Type B pancreatic cell (in vitro differentiated cells): ENCODE measurements at regions not wholly inside any gene's neighbourhood (a gene's known extent, or its start where the extent isn't known, plus 50 kb on each side); places are given as distances from the start of the nearest gene placed in this dataset.

Experiments used
- DNase-seq: peaks from one replicate; pipeline ENCODE4 v3.0.0; 2021; ENCODE audit warnings: mixed read lengths; ENCODE audit not compliant: unreplicated experiment; ENCODE audit errors: extremely low spot score
- H3K27ac Mint-ChIP-seq: 2 replicates; pipeline ENCODE4 v1.8.0; 2021; ENCODE audit warnings: mild to moderate bottlenecking, mixed read lengths
- H3K27me3 Mint-ChIP-seq: 2 replicates; pipeline ENCODE4 v1.8.0; 2021; ENCODE audit warnings: mixed read lengths
- H3K36me3 Mint-ChIP-seq: 2 replicates; pipeline ENCODE4 v1.8.0; 2021; ENCODE audit warnings: mixed read lengths
- H3K4me1 Mint-ChIP-seq: one replicate; pipeline ENCODE4 v1.8.0; 2021; ENCODE audit warnings: mixed read lengths; ENCODE audit not compliant: unreplicated experiment
- H3K4me3 Mint-ChIP-seq: 2 replicates; pipeline ENCODE4 v1.8.0; 2021; ENCODE audit warnings: mild to moderate bottlenecking, mixed read lengths
- H3K9me3 Mint-ChIP-seq: 2 replicates; pipeline ENCODE4 v1.8.0; 2021; ENCODE audit warnings: mixed read lengths
- CTCF ChIP-seq: fragments of 200-600 bp; sonication (generic); conservative IDR thresholded peaks from 2 replicates; pipeline ENCODE4 v1.5.0; 2021; ENCODE audit warnings: antibody characterized with exemption, mild to moderate bottlenecking

DNA sequence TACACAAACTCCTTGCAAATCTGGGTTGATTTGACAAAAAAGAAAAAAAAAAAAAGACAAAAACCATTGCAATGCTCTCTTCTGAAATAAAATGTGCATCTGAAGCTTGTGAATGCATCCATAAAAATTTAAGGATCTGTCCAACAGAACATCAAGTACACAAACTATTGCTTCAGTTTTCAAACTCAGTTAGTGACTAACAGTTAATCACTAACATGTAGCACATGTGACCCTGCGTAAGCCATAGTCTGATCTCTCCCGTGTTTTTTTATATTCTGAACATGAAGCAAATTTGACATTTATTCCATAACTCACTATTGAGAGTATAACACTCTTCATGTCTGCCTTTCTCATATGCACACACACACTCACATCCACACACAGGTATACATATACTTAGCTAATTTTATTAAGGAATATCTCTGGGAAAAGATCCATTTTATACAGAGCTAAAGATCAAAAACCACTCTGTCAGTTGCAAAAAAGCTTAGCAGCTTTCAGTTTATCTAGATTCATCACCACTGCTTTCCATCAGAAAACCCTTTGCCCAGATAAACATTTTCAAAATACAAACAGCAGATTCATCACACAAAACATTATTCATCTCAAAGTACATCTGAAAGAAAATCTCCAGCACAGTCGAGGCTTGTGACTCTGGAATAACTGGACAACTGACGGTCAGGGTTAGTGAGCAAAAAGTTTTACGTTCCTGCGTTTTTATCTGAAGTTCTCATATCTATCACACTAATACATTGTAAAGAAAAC lies 1000.4 kb upstream of the ACVR2A start:
- Mint-ChIP-seq H3K4me1 (no peaks in the 10 kb centered on the region), H3K4me3 (no peak overlapping the region), H3K27ac (no peak overlapping the region), H3K9me3 (no peaks in the 10 kb centered on the region), H3K36me3 (no peaks in the 10 kb centered on the region), H3K27me3 (no peaks in the 10 kb centered on the region)
- no peak for DNase-seq
- TF ChIP-seq CTCF: no peak

DNA sequence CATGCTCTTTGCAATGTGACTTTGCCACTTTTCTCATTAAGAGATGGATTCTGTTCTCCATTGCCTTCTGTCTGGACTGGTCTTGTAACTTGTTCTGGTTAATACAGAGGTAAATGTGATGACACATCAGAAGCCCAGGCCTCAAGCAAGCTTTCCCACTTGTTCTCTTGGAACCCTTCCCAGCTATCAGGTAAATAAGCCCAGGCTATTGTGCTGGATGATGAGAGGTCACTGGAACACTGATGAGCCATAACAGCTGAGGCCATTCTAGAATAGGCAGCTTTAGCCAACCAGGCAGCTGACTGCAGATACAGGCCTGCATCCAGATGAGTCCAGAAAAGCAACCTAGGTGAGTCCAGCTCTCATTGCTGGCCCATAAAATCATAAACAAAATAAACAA lies 1007.0 kb upstream of the ACVR2A start:
- H3K36me3 Mint-ChIP-seq: no peaks in the 10 kb centered on the region
- DNase-seq: no peak
- no peaks in the 10 kb centered on the region for H3K9me3 Mint-ChIP-seq
- H3K27me3 Mint-ChIP-seq: no peaks in the 10 kb centered on the region
- TF ChIP-seq CTCF: no peak
- H3K27ac Mint-ChIP-seq: no peak overlapping the region
- no peaks in the 10 kb centered on the region for H3K4me1 Mint-ChIP-seq
- no peak overlapping the region for H3K4me3 Mint-ChIP-seq

DNA sequence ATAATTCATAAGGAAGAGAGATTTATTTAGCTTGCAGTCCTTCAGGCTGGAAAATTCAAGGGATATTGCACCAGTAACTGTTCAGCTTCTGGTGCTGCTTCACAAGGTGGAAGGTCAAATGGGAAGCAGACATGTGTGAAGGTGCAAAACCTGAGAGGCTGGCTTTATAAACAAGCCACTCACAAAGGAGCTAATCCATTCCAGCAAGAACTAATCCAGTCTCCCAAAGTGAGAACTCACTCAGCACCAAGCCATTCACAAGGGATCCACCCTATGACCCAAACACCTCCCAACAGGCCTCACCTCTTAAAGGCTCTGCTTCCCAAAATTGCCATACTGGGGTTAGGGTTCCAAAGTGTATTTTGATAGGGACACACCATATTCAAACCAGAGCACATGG lies 1018.4 kb upstream of the ACVR2A start:
- H3K9me3 Mint-ChIP-seq: peaks cover 5% of the 10 kb centered on the region
- no peaks in the 10 kb centered on the region for H3K4me1 Mint-ChIP-seq
- DNase-seq: no peak
- no peak overlapping the region for H3K4me3 Mint-ChIP-seq
- H3K27me3 Mint-ChIP-seq: no peaks in the 10 kb centered on the region
- TF ChIP-seq CTCF: no peak
- H3K27ac Mint-ChIP-seq: no peak overlapping the region
- no peaks in the 10 kb centered on the region for H3K36me3 Mint-ChIP-seq

- no peaks in the 10 kb centered on the region for H3K36me3 Mint-ChIP-seq
- no peaks in the 10 kb centered on the region for H3K27me3 Mint-ChIP-seq
- no peak for DNase-seq
- H3K4me1 Mint-ChIP-seq: no peaks in the 10 kb centered on the region
- H3K27ac Mint-ChIP-seq: no peak overlapping the region
- TF ChIP-seq CTCF: peak; percentile 39
- H3K9me3 Mint-ChIP-seq: peaks cover 5% of the 10 kb centered on the region
- no peak overlapping the region for H3K4me3 Mint-ChIP-seq
These were observed 1023.0 kb upstream of the ACVR2A start for GRCh38 chr2:146821836-146822316.

DNA sequence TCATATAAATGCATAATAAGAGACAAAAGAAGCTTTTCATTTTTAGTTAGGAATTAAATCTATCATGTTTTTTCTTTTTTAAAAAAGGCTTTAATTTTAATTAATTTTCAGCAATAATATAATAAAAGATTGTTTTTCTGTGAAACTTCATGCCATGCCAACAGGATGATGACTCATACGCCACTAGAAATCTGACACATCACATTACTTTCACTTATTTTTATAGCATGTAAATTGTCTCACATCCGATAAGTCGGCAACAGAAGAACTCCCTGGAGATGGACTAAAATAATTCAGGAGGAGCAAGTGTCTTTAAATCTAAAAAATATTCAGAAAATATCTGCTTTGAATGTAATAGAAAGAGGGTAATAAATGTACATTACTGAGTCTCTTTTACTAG lies 1024.2 kb upstream of the ACVR2A start:
- no peak overlapping the region for H3K27ac Mint-ChIP-seq
- DNase-seq: no peak
- no peak overlapping the region for H3K4me3 Mint-ChIP-seq
- H3K9me3 Mint-ChIP-seq: peaks cover 5% of the 10 kb centered on the region
- TF ChIP-seq CTCF: no peak
- no peaks in the 10 kb centered on the region for H3K36me3 Mint-ChIP-seq
- no peaks in the 10 kb centered on the region for H3K27me3 Mint-ChIP-seq
- no peaks in the 10 kb centered on the region for H3K4me1 Mint-ChIP-seq

DNA sequence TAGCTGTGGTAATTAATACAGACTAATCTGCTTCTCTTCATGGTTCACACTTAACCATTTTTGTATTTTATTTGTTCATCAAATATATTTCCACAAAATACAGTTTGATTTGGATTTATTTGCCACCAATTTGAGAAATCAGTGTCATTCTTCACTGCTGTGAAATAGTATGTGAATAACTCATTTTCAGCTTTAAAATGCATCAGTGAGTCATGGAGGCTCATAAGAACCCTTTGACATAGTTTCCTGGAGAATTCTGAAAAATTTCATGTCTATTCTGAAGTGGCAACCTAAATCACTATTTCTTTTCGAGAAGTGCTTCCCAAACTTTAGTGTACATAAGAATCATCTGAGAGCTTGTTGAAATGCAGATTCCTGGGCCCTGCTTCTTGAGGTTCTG lies 1026.7 kb upstream of the ACVR2A start:
- H3K9me3 Mint-ChIP-seq: no peaks in the 10 kb centered on the region
- no peak overlapping the region for H3K4me3 Mint-ChIP-seq
- DNase-seq: no peak
- no peaks in the 10 kb centered on the region for H3K27me3 Mint-ChIP-seq
- no peaks in the 10 kb centered on the region for H3K4me1 Mint-ChIP-seq
- H3K36me3 Mint-ChIP-seq: no peaks in the 10 kb centered on the region
- H3K27ac Mint-ChIP-seq: no peak overlapping the region
- TF ChIP-seq CTCF: no peak
